WTC11 (cell line): ENCODE measurements at regions not wholly inside any gene's neighbourhood (a gene's known extent, or its start where the extent isn't known, plus 50 kb on each side); places are given as distances from the start of the nearest gene placed in this dataset.

Experiments
- FOXK1 ChIP-seq: sonication (generic); formaldehyde crosslinking; IDR thresholded peaks from 2 replicates; pipeline ENCODE4 v1.8.0; 2022; ENCODE audit warnings: mild to moderate bottlenecking, moderate library complexity, missing genetic modification reagents
- MYBL2 ChIP-seq: sonication (generic); formaldehyde crosslinking; IDR thresholded peaks from 2 replicates; pipeline ENCODE4 v1.8.1; 2023; ENCODE audit warnings: mild to moderate bottlenecking, moderate library complexity, missing genetic modification reagents
- SMAD3 ChIP-seq: sonication (generic); formaldehyde crosslinking; IDR thresholded peaks from 2 replicates; pipeline ENCODE4 v1.8.0; 2022; ENCODE audit warnings: missing genetic modification reagents, mild to moderate bottlenecking, borderline replicate concordance
- SOX15 ChIP-seq: fragments of 250-450 bp; sonication (Bioruptor Pico); IDR thresholded peaks from 2 replicates; pipeline ENCODE4 v1.9.0; 2021; ENCODE audit warnings: mild to moderate bottlenecking
- TF ChIP-seq, protein P1 (sequence below): sonication (generic); formaldehyde crosslinking; IDR thresholded peaks from 2 replicates; pipeline ENCODE4 v1.8.0; 2022; ENCODE audit warnings: mild to moderate bottlenecking, missing genetic modification reagents
- TF ChIP-seq, protein P2 (sequence below): fragments of 200-600 bp; IDR thresholded peaks from 2 replicates; pipeline ENCODE4 v1.8.0; 2022; ENCODE audit warnings: antibody characterized with exemption
- TF ChIP-seq, protein P3 (sequence below): sonication (generic); formaldehyde crosslinking; IDR thresholded peaks from 2 replicates; pipeline ENCODE4 v1.8.1; 2023; ENCODE audit warnings: mild to moderate bottlenecking, missing genetic modification reagents, moderate library complexity

DNA sequence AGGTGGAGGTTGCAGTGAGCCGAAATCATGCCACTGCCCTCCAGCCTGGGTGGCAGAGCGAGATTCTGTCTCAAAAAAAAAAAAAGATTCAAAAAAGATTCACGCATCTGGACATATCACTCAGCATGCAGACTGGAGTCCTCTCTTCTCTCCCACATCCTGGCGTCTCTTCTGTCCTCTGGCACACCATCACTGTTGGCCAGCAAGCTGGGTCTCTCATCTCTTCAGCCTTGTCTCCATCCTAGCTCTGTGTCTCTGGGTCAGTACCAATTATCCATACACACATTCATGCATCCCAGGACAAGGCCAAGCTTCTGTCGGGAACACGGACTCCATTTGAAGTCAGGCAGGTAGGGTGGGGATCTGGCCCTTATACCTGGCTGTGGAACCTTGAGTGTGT is 105.5 kb upstream of the MAP1LC3B2 start:
- TF ChIP-seq, protein P1, sequence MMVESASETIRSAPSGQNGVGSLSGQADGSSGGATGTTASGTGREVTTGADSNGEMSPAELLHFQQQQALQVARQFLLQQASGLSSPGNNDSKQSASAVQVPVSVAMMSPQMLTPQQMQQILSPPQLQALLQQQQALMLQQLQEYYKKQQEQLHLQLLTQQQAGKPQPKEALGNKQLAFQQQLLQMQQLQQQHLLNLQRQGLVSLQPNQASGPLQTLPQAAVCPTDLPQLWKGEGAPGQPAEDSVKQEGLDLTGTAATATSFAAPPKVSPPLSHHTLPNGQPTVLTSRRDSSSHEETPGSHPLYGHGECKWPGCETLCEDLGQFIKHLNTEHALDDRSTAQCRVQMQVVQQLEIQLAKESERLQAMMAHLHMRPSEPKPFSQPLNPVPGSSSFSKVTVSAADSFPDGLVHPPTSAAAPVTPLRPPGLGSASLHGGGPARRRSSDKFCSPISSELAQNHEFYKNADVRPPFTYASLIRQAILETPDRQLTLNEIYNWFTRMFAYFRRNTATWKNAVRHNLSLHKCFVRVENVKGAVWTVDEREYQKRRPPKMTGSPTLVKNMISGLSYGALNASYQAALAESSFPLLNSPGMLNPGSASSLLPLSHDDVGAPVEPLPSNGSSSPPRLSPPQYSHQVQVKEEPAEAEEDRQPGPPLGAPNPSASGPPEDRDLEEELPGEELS (CRISPR knock-in tag): no peak
- TF ChIP-seq, protein P2, sequence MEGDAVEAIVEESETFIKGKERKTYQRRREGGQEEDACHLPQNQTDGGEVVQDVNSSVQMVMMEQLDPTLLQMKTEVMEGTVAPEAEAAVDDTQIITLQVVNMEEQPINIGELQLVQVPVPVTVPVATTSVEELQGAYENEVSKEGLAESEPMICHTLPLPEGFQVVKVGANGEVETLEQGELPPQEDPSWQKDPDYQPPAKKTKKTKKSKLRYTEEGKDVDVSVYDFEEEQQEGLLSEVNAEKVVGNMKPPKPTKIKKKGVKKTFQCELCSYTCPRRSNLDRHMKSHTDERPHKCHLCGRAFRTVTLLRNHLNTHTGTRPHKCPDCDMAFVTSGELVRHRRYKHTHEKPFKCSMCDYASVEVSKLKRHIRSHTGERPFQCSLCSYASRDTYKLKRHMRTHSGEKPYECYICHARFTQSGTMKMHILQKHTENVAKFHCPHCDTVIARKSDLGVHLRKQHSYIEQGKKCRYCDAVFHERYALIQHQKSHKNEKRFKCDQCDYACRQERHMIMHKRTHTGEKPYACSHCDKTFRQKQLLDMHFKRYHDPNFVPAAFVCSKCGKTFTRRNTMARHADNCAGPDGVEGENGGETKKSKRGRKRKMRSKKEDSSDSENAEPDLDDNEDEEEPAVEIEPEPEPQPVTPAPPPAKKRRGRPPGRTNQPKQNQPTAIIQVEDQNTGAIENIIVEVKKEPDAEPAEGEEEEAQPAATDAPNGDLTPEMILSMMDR: no peak
- TF ChIP-seq FOXK1 (CRISPR knock-in tag): no peak
- no peak for TF ChIP-seq SOX15 (CRISPR knock-in tag)
- TF ChIP-seq, protein P3, sequence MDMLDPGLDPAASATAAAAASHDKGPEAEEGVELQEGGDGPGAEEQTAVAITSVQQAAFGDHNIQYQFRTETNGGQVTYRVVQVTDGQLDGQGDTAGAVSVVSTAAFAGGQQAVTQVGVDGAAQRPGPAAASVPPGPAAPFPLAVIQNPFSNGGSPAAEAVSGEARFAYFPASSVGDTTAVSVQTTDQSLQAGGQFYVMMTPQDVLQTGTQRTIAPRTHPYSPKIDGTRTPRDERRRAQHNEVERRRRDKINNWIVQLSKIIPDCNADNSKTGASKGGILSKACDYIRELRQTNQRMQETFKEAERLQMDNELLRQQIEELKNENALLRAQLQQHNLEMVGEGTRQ (CRISPR knock-in tag): no peak
- no peak for TF ChIP-seq MYBL2 (CRISPR knock-in tag)
- no peak for TF ChIP-seq SMAD3
